GM21576 (cell line): ENCODE measurements at regions not wholly inside any gene's neighbourhood (a gene's known extent, or its start where the extent isn't known, plus 50 kb on each side); places are given as distances from the start of the nearest gene placed in this dataset.

ENCODE experiments used
- ATAC-seq: cut with Tn5 transposase; IDR thresholded peaks from one replicate; pipeline ENCODE4 v1.9.1; 2021; ENCODE audit warnings: mild to moderate bottlenecking, moderate library complexity; ENCODE audit not compliant: unreplicated experiment

DNA sequence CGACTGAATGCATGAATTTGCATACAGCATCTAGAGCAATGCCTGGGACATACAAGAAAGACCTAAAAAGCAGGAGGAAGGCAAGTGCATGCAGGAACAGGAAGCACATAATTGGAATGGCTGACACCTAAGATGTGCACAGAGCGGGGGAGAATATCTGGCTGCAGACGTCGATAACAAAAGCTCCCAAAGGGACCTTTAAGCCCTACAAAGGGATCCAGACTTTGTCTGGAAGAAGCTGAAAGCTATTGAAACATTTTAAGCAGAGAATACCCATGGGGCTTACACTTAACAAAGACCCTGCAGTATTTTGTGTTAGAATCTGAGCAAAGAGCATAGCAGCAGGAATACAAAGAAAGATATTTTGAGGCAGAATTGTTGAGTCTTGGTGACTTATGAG lies 107.4 kb upstream of the CLDN10 start:
- ATAC-seq = no peak

DNA sequence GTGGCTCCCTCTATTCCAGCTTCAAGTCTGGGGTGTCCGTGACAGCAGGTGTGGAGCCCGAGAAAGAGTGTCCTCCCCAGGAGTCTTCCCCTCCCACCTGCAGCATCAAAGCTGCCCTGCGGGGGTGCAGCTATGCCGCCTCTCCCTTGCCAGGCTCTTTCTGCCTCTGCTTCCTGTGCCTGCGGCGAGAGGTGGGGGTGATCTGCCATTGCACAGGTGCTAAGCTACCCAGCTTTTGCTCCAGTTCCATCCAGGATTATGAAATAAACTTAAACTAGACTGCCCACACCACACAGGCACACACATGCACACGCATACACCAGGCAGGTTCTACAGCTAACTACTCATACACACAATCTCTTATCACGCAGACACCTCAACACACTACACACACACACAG lies 104.7 kb upstream of the CLDN10 start:
- ATAC-seq = no peak

DNA sequence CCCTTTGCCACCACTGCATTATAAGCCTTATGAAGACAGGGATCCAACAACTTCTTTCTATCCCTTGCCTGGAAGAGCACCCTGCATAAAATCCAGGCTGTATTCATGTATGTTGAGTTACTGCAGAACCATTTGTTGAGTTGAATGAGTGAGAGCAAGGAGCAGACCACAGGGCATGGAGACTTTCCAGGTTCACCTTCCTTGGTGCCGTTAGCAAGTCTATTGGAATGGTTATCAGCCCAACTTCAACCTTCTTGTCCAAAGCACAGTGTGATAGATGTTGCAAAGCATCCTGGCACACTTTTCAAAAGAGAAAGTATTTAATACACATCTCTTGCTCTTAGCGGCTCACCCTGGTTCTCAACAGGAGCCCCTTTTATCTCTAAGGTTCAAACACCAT lies 100.9 kb upstream of the CLDN10 start:
- no peak for ATAC-seq

DNA sequence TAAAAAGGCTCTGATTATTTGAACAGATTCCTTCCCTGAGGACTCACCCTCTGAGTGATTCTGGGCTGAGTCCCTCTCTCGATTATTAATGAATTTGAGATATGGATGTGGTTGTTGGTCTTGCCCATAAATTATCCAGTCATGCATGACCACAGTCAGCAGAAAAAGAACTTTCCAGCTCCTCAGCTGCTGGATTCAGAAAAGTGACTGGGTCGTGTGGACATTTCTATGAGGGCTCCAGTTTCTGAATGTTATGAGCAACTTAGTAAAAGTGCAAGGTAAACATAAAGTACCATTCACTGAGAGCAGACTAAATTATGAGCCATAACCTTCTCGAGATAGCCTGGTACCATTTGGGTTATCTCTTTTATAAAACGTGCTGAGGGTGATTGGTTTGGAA lies 100.1 kb upstream of the CLDN10 start:
- no peak for ATAC-seq

DNA sequence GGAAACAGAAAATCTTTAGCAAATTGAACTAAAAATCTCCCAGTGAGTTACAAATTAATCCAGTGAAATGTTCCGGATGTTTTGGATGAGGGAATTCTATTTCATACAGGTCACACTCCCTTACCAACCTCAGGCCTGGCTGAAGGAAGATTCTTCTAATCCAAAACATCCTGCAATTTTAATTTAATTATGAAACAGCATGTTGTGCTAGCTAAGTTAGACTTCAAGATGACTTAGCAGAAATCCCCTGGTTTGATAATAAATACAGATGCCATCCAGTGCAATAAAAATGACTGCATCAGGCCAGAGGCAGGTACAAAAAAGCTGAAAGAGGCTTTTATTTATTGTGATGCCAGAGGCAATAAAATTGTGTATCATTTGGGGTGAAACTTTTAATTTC lies 96.7 kb upstream of the CLDN10 start:
- ATAC-seq = no peak

DNA sequence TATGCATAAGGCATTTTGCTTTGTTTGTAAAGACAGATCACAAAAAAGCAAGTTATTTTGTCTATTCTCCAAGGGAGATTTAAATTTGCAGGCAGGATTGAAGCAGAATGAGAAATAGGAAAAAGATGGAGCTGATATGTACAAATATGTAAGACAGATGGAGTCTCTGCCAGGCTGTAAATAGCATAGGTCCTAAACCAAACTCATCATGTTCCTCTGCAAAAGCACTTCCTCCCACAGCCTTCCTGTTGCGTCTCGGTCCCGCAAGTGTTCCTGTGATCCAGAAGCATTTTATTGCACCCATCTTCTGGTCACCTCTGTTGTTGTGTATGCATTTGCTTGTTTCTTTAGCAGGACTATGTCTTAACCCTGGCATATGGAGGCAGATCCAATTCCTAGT lies 95.7 kb upstream of the CLDN10 start:
- no peak for ATAC-seq

DNA sequence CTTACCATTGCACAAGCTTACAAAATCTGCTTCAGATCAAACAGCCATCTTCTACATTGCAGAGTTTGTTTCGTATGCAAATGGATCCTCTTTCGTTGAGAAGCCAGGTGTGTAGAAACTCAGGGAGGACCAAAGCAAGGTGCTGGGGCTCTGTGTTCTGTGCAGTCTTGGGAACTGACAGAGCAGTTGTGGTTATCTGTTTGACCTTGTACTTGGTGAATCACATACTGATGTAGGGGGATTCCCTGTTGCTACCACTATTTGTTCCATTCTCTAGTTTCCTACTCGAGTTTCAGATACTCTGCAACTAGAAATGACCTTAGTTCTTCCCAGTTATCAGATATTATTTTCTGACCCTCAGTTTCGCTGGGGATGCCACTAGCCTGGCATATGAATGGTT lies 95.2 kb upstream of the CLDN10 start:
- peak; percentile 99 for ATAC-seq

DNA sequence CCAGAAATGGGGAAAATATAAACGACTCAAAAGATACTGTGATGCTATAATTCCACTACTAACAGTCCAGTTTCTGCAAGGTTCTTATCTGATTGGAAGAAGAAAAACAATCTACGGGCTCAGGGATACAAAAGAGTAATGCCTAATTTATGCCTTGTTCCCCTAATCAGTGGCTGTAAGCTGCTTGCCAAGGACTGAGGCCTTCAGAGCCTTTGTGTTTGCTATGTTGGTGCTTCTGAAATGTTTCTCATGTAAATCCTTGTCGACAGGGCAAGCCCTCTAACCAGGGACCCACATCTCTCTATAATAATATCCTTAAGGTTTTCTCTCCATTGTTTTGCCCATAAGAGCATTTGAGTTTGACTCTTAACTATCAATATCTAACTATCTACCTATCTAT lies 89.7 kb upstream of the CLDN10 start:
- no peak for ATAC-seq

DNA sequence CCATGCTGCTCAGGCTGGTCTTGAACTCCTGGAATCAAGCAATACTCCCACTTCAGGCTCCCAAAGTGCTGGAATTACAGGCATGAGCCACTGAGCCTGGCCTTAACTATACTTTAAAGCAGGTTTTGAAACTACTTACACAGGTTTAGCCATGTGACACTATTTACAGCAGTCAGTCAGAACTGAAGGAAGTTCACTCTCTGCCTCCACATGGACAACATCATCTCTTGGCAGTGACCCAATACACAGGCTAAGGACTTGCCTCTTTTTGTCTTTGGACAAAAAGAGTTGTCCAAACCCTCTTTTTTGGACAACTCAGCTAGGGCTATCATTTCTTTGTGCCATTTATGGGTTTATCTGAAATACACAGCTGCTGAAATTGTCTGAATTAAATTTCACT lies 89.0 kb upstream of the CLDN10 start:
- ATAC-seq = no peak

DNA sequence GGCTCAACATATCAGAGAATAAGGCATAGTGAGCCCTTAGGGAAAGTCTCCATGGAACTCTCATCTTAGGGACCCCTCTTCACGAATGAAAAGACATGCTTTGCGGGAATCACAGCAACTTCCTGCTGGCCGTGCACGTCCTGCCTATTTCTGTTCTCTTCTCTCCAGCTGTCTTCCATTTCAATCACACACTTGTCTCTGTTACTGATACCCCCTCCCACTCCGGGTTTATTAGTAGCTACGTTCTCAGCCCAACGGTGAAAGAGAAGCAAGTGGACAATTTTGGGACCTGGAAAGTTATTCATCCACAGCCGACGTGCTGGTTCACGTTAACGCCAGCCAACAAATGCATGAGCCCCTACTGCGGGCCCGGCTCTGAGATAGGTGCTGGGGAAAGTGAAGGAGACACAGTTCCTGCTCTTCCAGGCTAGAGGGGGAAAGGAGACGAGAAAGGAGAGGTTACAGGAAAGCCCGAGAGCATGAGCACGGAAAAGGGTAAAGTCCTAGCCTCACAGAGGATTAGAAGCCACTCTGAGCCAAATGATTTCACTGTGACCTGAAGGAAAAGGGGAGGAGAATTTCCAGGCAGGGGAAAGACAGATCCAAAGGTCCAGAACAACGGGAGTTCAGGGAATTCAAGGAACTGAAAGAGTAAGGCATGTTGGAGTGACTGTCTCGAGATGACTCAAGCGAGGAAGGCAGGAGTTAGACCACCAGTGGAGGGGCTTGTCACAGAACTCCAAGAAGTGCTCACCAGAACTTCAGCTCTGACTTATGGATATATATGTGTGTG lies 81.8 kb upstream of the CLDN10 start:
- ATAC-seq = no peak

DNA sequence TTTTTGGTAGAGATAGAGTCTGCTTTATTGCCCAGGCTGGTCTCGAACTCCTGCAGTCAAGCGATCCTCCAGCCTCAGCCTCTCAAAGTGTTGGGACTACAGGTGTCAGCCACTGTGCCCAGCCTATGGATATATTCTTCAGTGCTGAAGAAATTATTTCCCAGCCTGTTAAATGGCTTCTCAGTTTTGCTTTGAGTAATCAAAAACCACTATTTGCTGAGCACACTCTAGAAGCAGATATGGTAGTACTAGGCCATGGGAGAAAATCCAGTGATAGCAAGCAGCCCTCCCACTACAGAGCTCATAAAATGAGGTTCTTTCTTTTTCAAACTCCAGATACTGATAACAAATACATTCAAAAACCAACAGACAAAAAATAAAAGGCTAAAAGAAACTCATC lies 80.6 kb upstream of the CLDN10 start:
- no peak for ATAC-seq

DNA sequence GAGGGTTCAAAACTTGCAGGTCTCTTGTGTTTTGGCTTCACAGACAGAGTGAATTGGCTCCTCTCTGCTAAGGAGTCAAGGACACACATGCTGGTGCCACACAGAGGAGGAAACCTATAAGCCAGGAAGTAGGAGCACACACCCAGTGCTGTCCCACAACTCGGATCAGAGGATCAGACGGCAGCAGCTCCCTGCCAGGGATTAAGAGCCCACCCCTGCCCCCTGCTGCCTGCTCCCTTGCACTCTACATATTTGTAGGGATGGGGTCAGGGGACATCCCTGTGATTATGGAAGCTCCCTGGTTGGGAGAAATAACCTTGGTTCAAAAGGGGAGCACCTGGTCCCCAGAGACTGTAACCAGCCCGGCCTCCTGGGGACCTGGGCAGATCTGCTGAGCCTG lies 77.5 kb upstream of the CLDN10 start:
- no peak for ATAC-seq

DNA sequence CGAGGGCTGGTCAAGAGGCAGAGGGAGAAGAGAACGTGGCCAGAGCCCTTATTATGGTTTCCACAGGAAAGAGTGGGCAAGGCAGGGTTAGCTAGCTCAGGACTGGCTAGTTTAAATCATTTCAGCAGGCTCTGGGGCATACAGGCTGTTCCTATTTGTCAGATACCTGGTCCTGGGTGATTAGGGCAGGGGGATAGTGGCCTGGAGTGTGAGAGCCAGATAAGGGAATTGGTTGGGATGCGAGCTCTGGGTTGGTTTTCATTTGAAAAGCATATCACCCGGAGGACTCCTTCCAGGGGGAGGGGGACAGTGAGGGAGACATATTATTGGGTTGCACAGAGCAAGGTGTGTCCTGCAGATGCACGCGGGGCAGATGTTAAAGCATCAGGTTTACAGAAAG lies 75.3 kb upstream of the CLDN10 start:
- no peak for ATAC-seq

DNA sequence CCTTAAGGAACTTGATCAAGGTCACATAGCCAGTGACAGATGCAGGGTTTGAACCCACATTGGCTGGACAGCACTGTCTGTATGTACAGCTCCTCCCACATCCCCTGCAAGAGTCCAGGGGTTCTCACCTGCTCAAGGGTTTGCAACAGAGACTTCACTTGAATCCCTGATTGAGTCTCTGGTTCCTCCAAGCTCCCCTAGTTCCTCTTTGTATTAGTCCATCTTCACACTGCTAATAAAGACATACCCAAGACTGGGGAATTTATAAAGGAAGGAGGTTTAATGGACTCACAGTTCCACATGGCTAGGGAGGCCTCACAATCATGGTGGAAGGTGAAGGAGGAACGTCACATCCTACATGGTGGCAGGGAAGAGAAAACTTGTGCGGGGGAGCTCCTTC lies 72.8 kb upstream of the CLDN10 start:
- no peak for ATAC-seq

DNA sequence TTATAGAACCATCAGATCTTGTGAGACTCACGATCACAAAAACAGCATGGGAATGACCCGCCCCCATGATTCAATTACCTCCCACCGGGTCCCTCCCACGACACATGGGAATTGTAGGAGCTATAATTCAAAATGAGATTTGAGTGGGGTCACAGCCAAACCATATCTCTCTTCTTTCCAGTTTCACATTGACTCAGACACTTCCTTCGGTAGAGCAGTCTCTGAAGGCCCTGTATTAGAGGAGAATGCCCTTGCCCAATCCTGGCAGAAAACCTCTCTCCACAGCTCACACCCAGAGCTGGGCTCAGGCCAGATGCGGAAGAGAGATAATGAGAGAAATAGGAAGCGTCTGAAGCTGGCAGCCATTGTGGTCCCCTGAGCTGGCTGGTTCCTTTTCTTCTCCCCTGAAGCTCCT lies 72.4 kb upstream of the CLDN10 start:
- peak; percentile 53 for ATAC-seq

DNA sequence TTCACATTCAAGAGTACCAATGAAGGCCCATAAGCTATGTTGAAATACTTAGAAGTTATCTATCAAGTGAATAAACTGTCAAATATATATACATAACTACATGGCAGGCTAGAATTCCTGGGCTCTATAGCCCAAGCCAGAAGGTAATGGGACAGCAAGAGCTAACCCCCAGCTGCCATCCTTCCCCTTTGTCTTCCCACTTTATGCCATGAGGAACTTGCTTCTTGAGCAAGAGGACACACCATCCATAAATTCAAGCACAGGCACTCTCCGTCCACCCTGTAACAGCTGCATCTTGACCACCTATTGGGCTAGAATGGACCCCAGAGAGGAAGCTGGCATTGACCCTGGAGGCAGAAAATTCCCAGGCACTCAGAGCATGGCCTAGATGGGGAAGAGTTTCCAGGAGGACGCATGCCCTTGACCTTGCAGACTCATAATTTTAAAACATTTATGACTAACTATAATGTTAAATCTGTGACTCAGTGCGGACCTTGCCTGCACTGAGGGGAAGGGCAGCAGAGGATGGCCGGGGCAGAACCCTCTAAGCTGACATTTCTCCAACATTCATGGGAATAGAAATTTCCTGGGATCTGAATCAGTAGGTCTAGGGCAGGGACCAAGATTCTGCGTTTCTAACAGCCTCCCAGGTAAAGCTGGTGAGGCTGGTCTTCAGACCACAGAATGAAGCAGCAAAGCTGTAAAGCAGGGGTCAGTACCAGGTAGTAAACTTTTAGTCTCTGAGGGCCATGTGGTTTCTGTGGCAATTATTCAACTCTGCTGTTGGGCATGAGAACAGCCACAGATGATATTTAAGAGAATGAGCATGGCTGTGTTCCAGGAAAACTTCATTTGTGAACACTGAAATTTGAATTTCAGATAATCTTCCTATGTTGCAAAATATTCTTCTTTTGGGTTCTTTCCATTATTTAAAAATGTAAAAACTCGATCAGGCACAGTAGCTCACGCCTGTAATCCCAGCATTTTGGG lies 71.4 kb upstream of the CLDN10 start:
- no peak for ATAC-seq

DNA sequence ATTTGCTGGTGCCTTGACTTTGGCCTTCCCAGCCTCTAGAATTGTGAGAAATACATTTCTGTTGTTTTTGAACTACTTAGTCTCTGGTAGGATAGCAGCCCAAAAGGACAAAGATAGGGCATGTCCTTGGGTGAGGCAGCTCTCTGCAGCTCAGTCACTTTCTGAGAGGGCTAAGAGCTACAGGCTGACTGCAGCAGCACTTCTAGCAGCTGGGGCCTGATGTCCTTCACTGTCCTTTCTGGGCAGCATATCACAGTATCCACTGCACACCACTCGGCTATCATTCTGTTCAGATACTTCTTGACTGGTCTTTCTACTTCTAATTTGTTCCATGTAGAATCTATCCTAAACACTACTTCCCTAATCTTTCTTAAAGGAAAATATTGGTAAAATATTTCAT lies 68.5 kb upstream of the CLDN10 start:
- no peak for ATAC-seq

DNA sequence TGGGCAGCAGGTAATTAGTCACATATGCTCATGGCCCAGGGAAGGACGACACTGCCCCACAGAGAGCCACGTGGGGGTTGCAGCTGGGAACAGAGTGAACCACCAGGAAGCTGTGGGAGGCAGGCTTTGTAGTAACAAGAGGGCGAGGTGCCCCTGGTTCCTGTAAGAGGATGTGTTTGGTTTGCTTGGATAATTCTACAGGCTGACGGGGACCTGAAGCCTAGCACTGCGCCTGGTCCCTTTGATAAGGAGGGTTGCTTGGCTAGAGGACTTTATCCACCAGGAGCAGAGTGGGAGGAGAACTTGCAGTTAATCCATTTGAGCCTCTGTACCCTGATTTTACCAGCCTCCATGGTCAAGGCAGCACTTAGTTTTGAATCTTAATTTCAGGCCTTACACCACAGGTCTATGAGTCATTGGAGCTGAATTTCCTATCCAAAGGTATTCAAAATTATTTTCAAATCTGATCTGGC lies 67.4 kb upstream of the CLDN10 start:
- ATAC-seq = no peak

DNA sequence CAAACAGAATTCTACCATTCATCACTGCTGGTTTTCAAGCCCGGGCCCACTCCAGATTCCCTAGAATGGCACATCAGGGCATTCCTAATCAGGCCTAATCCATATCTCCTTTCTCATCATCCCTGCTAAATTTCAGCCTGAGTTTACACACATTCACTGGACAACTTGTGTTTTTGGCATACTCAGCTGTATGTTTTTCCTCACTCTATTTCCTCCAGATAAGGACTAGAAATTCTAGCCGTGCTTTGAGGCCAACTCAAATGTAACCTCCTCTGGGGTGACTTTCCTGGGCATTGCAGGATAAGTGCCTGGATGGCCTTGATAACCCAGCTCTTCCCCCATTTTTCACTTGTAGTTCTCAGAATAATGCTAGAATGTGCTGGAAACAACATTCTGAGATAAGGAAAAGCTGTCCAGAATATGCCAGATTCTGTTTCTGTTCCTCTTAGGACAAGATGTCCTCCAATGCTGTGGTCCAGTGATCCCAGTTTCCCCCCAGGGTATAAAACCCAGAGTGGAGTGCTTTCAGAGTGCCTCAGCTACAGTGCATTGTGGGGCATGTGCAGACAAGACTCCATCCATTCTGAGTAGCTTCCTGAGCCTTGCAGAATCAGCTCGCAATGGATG lies 66.9 kb upstream of the CLDN10 start:
- no peak for ATAC-seq

DNA sequence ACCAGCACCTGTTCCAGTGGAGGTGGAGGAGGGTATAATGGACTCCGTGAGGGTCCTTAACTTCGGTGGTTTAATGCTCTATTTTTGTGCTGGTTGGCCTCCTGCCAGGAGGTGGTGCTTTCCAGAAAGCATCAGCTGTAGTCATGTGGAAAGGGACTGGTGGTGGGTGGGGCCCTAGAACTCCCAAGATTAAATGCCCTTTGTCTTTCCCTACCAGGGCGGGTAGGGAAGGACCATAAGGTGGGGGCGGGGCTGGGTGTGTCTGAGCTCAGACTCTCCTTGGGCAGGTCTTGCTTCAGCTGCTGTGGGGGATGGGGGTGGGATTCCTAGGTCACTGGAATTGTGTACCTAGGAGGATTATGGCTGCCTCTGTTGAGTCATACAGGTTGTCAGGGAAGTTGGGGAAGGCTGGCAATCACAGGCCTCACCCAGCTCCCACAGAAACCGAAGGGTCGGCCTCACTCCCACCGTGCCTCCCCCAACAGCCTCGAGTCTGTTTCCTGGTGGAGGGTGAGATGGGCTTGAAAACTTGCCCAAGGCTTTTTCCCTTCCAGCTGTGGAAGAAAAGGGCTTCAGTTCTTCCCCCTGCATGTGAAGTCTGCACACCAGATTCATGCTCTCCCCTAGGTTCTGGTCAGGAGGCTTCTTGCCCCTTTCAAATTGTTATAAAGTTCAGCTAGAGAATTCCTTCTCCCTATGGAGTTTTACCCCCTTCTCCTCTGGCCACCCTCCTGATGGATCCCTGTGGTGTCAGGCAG lies 60.3 kb upstream of the CLDN10 start:
- ATAC-seq = no peak
